22Rv1 (cell line): ENCODE measurements at regions not wholly inside any gene's neighbourhood (a gene's known extent, or its start where the extent isn't known, plus 50 kb on each side); places are given as distances from the start of the nearest gene placed in this dataset.

Experiments
- H3K27ac ChIP-seq: fragments of 450-650 bp; 2 replicates; pipeline ENCODE4 v1.5.1; 2017
- ZFX ChIP-seq: fragments of 450-650 bp; IDR thresholded peaks from 2 replicates; pipeline ENCODE4 v1.6.1; 2017; ENCODE audit warnings: antibody characterized with exemption, borderline replicate concordance
- TF ChIP-seq, protein P1 (sequence below): fragments of 450-650 bp; IDR thresholded peaks from 2 replicates; pipeline ENCODE4 v1.5.1; 2017; ENCODE audit warnings: mild to moderate bottlenecking

DNA sequence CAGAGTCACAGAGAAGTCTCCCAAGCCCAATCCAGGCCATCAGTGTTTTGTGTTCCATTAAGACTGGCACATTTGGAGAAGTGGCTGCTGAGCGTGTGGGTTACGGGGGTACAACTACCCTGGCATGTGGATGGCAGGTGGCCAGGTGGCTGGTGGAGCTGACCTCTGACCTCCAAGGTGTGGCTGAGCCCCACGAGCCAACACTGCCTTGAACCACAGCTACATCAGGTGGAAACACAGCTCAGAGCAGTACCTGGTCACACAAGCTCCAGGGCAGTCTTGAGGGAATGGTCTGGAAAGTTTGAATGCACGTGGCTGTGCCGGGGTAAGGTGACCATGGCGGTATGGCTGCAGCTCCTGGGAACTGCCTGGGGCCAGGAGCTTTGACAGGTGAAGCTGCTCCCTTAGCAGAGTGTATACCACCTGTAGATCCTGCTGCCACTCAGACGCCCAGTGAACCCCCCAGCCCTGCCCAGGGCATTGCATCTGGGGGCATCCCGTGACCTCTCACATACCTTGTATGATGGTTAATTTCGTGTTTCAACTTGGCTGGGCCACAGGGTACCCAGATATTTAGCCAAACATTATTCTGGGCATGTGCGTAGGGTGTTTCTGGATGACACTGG is 207.9 kb downstream of the GADD45G start:
- TF ChIP-seq, protein P1, sequence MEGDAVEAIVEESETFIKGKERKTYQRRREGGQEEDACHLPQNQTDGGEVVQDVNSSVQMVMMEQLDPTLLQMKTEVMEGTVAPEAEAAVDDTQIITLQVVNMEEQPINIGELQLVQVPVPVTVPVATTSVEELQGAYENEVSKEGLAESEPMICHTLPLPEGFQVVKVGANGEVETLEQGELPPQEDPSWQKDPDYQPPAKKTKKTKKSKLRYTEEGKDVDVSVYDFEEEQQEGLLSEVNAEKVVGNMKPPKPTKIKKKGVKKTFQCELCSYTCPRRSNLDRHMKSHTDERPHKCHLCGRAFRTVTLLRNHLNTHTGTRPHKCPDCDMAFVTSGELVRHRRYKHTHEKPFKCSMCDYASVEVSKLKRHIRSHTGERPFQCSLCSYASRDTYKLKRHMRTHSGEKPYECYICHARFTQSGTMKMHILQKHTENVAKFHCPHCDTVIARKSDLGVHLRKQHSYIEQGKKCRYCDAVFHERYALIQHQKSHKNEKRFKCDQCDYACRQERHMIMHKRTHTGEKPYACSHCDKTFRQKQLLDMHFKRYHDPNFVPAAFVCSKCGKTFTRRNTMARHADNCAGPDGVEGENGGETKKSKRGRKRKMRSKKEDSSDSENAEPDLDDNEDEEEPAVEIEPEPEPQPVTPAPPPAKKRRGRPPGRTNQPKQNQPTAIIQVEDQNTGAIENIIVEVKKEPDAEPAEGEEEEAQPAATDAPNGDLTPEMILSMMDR, result no peak
- TF ChIP-seq ZFX, result no peak

DNA sequence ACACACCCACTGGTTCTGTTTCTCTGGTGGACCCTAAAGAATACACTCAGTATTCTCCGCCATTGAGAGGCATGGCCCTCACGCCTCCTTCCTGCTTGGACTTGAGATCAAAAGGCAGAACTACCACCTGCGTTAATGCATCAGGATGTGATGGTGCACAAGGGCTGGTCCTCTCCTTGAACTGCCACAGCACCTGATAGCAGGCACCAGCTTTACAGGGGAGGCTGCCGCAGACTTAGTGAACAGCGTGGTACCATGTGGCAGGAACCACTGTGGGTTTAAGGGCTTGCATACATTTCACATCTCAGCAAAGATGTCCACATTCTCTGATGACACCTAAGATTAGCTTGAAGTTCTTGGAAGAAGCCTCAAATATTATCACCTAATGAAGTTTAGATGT is 208.7 kb downstream of the GADD45G start:
- H3K27ac ChIP-seq, result no peak overlapping the region
- TF ChIP-seq, protein P1, result no peak
- no peak for TF ChIP-seq ZFX

More for the DNA sequence above, 207.9 kb downstream of the GADD45G start:
- H3K27ac ChIP-seq, result no peak overlapping the region

DNA sequence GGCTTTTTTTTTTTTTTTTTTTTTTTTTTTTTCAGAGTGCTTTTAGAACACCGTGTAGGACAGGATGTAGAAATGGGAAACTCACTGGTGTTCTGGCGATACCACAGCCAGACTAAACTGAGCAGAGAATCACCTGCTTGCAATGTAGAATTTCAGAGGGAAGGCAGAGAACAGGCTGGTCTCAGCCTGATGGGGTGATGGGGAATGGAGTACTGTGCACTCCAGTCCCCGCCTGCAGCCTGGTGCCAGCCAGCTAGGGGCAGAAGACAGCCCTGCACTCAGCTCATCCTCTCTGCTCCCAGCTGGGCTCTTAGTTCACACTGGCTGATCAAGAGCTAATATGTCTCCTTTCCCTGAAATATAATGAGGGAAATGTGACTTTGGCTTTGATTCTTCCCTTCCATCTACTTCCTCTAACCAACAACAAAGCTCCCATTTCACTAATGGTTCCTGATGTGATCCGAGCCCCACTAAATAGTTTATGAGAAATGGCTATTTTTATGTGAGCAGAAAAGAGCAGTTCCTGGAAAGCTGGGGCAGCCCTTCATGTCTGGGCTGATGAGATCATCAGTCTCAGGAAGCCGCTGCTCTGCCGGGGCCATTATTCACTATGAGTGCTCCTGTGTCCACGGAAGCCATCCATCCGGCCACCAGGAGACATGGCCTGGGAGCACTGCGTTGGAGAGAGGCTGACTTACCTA is 209.7 kb downstream of the GADD45G start:
- no peak overlapping the region for H3K27ac ChIP-seq
- TF ChIP-seq ZFX, result no peak
- TF ChIP-seq, protein P1, result no peak

DNA sequence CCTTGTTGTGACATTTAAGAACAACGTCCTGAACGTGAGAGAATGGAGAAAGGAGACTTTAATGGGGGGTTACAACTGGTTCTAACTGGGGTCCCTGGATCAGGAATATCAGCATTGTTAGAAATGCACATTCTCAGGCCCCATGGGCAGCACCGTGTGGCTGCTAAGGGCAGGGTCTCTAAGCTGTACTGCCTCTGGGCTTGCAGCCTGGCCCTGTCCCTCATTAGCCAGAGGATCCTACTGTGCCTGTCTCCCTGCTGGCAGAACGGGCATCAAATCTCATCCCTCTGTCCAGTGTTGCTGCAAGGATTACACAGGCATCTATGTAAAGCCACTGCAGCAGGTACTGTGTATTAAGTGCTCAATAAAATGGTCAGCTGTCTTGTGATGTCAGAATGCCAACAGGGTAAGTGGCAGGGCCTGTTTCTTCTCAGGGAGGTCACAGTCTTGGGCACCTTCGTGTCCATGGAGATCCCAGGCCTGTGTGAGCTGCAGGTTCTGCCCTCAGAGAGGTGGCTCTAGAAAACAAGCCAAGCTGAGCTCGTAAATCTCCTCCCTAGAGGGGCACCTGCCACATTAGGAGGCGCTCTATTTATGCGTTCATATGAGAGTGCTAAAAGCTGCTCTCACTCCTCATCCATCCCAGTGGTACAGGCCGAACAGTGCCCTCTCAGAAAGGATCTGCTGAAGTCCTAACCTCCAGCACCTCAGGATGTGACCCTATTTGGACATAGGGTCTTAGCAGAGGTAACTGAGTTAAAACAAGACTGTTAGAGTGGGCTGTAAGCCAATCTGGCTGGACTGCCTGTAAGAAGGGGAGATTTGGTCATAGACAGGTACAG is 210.5 kb downstream of the GADD45G start:
- TF ChIP-seq, protein P1, result no peak
- TF ChIP-seq ZFX, result no peak
- no peak overlapping the region for H3K27ac ChIP-seq

DNA sequence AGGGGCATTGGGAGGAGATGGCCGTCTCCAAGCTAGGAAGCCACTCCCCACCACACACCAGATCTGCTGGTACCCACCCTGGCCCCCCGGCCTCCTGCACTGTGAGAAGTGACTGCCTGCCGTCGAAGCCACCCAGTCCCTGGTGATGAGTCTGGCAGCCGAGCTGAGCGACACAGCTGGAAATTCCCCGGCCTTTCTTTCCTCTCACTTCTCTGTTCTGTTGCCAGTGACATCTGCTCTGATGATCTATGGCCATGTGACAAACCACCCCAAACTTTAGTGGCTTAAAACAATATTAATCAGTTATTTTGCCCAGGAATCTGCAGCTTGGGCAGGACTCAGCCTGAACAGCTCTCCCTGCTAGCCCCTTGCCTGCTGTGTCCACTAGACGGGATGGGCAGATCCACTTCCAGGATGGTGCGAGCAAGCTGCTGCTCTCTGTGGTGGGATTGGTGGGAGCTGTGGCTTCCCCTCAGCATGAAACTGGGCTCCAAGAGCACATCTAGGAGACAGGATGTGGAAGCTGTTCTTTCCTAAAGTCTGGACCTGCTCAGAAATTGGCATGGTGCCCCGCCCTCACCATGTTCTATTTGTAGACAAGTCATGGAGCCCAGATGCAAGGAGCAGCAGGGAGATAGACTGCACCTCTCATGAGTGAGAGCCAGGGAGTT is 211.2 kb downstream of the GADD45G start:
- TF ChIP-seq, protein P1, result no peak
- no peak for TF ChIP-seq ZFX
- H3K27ac ChIP-seq, result no peak overlapping the region

DNA sequence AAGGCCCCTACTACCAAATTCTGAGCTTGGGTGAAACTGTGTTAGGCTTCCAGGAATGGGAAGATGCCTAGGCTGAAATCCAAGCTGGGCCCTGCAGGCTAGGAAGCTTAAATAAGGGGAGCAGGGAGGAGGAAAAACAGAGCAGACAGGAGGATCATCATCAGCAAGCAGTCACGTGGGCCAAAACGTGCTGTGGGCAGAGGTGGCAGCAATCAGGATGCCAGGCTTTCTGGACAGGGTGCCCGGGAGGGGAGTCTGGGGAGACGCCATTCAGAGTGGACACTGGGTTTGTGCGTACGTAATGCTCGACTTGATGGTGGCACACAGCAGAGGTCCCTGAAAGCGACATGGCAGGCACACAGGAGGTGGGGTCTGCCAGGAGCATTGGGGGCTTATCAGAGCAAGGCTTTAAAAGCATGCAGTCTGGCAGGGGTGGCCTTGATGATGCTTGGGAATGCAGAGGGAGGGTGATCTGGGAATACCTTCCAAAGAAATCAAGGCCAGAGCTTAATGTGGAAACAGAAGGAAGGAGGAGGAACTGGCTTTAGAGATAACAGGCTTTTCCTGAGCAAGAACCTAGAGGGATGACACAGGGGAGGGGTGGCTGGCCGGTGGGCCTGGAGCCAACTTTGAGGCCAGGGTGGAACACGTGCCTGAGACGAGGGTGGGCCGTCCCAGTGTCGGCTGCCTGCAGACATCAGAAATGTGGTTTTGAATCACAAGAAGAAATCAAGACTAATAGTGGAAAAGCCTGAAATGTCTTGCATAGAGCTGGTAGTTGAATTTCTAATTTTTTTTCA is 212.5 kb downstream of the GADD45G start:
- no peak overlapping the region for H3K27ac ChIP-seq
- TF ChIP-seq ZFX, result no peak
- TF ChIP-seq, protein P1, result no peak
